Retina (tissue), 1 donor: ENCODE measurements at regions not wholly inside any gene's neighbourhood (a gene's known extent, or its start where the extent isn't known, plus 50 kb on each side); places are given as distances from the start of the nearest gene placed in this dataset.

Source experiments
- DNase-seq: peaks from one replicate; pipeline ENCODE4 v3.0.0-alpha.2; 2016

DNA sequence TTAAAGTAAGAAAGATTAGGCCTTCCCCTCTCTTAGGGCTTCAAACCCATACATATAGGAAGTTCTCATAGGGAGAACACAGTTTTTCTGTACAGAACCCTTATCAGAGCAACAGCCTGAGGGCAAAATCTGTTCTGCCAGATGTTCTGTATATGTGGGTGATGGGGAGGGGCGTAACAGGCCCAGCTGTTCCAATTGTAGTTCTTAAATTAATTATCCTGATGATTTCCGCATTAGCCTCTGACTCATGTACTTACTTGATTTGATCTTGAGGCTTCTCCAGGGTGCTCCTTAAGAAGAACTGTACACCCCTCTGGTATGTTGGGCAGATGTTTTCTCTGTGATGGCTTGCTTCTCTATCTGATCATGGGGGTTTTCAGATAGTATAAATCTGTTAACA lies 123.1 kb upstream of the C11orf87 start:
- DNase-seq, result no peak

DNA sequence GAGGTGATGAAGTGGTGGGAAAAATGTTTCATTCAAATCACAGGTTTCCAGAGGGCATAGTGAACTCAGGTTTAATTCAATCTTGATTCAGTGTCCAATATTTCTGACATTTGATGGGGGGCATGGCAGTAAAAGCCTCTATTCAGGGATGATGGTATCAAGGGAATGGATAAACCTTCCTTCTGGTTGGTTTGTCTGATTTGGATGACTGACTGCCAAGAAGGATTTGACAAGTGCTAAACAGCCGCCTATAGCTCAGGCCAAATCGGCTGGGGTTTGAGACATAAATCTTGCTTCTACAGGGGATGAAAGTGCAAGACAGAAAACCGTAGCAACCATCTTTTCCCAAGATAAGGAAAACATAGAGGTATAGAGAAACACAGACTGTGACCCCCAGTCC lies 121.8 kb upstream of the C11orf87 start:
- DNase-seq, result peak; percentile 50

DNA sequence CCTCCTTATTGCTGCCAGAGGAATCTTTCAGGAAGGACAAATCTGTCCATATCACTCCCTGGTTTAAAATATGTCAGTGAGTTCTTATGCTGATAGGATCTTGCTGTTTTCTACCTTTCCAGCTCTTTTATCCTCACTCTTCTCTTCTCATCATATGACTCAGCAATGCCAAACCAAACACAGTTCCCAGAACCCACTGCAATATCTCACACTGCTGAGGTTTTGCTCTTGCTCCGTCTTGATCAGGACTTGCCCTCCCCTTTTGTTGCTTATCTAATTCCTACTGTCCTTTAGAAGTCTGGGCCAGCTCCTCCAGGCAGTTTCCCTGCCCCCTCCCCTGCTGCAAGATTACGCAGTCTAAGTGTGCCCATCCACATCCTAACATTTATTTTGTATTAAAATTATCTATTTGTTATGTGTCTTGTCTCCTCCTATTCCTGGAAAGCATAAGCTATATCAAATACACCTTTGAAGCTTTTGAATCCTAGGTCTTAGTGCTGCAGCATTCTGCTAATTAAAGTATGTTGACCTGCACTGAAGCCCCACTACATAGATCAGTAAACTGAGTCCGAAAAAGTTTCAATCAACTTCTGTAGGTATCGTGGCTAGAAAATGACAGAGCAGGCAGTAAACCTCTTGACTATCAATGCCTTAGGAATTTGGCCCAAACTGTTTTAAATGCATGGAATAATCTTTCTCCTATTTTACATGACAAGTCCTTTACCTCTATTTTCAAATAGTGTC lies 119.2 kb upstream of the C11orf87 start:
- DNase-seq, result no peak

DNA sequence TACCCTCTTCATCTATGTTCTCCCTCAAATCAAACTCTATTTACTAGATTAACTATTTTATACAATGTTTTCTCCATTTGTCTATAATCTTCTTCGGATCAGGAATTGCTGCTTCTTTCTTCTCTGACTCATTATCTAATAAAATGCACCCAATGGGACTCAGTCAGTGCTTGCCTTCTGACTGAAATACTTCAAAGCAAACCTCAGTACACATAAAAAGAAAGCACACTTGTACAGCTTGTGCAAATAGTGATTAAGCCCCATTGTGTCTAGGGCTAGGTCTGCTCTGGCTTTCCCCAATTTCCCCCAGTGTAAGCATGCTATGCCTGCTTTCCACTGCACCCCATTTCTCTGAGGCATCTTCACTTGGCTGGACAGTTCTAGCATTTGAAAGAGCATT lies 118.6 kb upstream of the C11orf87 start:
- no peak for DNase-seq

DNA sequence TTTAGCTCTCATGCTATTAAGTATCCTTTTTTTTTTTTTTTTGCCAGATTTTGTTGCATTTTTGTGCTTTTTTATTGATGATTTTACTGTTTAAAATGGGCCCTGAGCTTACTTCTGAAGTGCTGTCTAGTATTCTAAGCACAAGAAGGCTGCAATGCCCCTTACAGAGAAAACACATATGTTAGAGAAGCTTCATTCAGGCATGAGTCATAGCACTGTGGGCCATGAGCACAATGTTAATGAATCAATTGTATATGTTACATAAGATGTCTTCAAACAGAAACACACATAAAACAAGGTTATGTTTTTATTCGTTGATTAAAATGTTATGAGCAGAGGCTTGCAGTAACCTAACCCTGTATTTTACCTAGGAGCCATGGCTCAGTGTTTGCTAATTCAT lies 117.8 kb upstream of the C11orf87 start:
- DNase-seq, result no peak

DNA sequence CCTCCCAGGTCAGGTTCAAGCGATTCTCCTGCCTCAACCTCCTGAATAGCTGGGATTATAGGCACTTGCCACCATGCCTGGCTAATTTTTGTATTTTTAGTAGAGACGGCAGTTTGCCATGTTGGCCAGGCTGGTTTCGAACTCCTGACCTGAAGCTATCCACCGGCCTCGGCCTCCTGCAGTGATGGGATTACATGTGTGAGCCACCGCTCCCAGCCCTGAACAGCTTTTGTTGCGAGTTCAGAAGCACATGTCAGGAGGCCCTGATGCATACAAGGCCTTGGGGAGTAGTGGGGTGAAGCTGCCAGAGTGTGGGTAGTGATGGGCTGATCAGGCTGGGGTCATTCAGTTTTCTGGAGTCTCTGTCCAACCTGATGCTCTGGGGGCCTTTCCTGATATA lies 117.0 kb upstream of the C11orf87 start:
- DNase-seq, result no peak

DNA sequence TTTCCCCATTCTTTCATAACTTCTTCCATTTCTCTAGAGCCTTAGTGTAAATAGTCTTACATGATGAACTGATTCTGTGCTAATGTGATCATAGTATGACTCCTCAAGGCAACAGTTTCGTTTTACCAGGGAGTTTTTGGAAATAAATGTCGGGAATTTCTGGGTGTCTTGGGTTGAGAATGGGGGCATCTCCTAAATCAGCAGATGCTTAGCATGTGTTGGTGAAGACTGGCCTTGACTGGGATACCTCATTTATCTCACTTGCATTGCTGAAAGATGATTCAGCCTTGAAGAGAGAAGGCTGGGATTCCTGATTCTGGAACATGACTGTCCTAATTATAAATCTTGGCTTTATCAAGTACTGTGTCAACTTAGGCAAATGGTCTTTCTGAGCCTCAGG lies 115.7 kb upstream of the C11orf87 start:
- DNase-seq, result no peak

DNA sequence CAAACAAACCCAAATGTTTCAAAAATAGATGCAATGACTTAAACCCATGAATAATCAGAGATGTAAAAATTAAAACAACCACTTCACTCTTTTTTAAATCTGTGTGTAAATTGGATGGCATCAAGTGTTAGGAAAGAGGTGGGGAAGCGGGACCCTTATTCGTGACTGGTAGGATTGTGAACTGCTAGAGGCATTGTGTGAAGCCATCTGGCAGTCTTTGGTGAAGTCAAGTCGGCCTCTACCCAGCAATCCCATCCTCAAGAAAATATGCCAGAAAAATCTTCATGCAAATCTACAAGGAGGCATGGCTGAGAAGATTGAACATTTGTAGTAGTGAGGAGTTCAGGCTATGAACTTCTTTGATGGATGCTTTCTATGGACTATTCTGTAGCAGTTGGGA lies 114.6 kb upstream of the C11orf87 start:
- no peak for DNase-seq

DNA sequence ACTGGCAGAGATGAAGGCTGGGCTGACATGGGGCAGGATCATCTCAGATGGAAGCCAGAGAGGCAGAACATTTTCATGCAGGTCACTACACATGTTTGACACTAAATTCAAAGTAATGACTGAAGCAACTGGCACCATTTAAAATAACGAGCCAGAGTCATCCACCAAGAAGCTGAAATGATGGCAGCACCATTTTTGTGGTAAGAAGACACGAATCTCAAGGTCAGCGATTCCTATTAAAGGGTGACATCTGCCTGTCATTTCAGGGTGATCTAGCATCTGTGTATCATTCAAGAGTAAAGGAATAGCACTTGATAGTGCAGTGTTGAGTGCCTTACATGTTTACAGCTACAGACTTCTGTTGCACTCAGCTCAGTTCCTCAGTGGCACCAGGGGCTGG lies 113.4 kb upstream of the C11orf87 start:
- DNase-seq, result peak; percentile 45

DNA sequence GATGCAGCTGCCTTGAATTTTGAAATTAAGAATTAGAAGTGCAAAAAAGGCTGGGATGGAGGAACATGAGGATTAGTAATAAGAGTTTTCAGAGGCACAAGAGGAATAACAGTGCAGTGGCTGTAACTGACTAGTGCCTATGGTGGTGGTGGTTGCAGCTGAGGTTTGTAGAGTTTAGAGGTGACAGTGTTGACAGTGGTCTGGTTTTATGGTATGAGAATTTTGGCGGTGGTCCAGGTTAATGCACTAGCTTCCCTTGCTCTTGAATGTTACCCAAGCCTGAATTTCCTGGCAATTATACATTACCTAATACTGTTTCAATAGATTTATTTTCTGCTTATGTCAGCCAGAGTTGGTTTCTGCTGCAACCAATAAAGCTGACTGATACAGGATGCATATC lies 112.8 kb upstream of the C11orf87 start:
- peak; percentile 12 for DNase-seq

DNA sequence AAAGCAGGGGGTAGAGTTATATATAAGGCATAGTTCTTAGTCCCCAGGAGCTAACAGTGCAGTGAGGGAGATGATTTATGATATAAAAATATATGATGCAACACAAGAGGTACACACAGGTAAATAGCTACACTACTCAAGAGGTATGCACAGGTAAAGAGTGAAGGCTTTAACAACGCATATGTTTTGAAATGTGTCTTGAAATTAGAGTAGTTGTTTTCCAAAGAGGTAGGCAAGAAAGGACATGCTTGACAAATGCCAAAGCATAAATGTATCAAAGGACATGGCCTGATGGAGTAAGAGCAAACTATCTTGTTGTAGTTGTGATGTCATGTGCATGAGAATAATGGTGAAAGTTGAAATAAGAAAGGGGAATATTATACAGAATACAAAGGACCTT lies 104.3 kb upstream of the C11orf87 start:
- no peak for DNase-seq

DNA sequence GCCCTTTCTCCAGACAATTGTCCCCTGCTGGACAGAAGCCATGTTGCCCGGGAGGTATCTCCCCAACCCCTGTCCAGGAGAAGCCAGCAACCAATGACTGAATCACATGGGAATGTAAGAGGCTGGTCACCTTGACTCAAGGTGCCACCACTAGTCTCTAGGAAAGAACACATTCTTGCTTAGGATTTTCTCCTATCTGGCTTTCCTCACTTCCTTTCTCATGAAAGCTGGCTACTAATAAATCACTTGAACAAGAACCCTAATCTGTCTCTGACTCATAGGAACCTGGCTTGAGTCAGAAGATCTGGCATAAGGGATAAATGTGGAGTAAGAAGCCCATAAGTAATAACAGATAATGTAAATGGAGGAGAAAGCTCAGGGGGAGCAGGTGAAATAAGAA lies 101.4 kb upstream of the C11orf87 start:
- no peak for DNase-seq

DNA sequence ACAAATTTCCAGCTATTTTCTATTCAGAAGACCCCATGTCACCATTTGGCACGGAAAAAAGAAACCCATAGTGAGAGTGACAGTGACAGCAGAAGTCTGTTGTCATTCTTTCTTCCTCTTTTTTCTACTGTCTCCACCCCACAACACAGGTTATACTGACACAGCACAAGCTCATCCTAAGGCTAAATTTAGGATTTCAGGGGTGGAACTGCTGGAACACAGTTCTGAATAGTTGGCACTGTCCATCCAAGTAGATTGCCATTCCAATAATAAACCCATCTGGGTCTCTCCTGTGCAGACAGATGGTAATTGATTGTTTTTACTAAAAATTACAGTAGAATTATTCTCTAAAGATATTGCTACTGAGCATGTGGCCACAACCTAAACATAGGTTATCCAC lies 95.2 kb upstream of the C11orf87 start:
- no peak for DNase-seq

DNA sequence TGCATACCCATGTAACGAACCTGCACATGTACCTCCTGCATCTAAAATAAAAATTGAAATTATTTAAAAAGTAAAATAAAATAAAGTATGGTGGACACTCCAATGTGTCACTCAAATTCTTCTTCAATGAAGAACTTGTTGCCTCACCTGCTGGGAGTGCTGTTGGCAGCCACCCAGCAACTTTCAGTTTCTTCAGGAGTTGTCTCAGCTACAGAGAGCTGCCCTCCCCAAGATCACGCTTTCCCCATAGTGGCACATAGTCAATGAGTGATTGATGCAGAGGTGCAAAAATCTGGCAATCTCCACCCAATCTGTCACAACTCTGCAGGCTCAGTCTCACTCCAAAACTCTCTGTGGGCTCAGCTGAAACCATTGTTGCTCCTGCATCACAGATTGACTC lies 92.3 kb upstream of the C11orf87 start:
- no peak for DNase-seq

DNA sequence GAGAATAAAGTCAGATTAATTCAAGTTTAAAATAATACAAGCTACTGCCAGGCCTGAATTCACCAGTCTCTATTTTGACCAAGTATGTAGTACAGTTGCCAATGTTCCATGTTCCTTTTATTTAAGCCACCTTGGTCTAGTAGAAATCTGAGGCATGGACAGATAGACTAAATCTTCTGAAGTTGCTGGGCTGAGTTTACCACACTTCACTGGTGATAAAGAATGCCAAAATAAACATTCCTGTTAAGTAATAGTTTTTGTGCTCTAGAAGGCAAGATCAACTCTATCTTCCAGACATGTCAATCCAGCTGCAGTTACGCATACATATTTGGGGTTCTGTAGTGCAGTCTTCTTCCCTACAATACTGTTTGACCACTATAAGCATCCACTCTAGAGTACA lies 83.9 kb upstream of the C11orf87 start:
- no peak for DNase-seq

DNA sequence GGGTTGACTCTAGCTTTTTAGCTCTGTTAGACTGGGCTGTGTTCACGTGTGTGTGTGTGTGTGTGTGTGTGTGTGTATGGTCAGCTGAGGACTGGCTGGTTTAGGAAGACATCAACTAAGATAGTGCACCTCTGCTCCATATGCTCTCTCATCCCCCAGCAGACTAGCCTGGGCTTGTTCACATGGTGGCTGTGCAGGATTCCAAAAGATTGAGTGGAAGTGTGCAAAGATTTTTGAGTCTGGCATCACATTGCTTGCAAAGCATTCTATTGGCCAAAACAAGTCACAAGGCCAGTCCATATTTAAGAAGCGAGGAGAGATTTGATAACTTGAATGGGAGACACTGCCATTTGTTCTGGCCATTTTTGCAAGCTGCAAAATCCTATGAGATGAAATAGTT lies 79.7 kb upstream of the C11orf87 start:
- no peak for DNase-seq

DNA sequence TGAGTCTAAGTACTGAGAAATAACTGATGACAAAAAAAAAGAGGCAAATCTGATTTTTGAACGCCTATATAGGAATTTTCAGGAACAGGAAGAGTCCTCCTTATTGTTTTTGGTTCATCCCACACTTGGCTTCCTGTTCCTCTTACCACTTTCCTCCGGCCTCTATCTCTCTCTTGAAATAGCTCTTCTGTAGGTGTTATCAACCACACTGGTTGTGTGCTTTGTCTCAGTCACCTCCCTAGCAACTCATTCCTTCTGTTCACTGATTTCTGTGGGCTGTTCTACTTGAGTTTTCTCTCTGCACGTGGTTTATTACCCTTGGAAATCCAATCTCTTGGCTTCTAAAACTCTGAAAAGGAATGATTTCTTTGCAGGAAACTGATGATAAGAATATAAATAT lies 78.7 kb upstream of the C11orf87 start:
- no peak for DNase-seq

DNA sequence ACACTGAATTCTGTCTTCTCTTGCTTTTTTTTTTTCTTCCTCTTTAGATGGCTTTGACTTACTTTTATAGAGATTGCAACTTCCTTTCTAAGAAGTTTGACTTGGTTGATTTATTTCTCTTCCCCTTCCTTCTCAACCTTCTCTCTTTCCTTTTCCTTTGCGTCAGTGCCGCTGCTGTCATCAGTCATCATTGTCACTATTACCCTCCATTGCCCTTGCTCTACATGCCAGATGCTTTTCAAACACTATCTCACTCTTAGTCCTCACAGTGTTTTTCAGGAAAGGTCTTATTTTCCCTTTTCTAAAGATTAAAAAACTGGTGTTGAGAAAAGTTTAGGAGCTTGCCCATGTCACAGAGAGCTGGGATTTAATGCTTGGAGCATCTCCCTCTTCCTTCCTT lies 74.7 kb upstream of the C11orf87 start:
- DNase-seq, result peak; percentile 21

DNA sequence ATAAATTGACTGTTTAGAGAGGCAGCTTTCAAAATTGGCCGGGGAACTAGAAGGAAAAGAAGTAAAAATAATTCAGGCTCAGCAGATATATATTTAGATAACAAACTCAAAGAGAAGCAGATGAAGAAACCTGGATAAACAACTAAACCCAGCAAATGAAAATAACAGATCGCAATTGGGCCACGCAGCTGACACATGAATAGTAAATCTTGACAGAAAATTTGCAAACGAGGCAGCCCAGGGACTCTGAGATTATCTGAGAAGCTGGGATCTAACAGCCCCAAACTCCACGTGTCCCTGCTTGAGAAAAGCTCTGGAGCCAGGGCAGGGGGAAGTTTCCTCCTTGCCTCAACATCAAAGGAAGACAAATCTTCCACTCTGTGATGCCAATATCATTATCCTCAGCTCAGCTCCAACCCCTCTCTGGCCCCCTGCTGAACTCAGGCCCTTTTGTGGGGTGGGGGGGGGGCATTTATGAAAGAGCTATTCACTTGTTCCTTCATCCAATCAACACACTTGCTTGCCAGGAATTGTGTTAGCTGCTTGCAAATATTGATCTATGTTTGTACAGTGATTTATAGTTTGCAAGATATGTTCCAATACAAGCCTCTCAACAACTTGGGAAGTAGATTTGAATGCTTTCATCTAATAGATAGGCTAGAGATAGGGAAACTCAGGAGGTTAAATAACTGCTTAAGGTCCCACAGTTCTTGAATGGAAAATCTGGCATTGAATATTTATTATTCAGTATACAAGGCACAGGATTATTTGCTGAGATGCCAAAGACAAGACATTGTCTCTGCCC lies 72.5 kb upstream of the C11orf87 start:
- peak; percentile 14 for DNase-seq

DNA sequence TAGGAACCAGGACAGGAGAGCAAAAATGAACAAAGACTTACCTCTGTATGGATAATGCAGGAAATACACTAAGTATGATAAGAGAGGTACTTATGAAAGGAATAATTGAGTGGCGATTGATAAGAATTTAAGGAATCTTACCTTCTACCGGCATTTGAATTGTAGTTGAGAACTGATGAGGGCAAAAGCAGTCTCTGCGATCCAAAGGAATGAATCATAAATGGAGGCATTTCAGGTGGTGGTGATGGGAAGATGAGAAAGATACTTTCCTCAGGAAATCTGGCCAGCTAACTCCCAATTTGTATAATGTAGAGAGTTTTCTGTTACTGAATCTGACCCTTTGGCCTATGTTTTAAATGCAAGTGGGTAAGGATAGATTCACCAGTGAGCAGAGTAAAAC lies 71.9 kb upstream of the C11orf87 start:
- no peak for DNase-seq

DNA sequence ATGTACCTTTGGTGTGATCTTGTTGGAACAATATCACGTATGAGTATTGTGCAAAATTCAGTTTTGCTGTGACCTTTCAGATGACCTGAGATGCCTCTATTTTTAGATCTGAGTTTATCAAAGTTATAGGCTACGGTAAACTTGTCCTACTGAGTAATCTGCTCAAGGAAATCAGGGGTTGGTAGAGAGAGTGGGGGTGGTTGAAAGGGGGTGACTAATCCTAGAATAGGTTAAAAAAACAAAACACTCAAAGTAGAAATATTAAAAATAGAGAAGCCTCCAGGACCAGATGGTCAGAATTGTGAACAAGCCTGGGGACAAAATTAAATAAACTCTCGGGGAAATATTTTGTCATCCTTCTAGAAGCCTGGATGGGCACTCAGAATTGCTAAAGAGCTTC lies 59.9 kb upstream of the C11orf87 start:
- DNase-seq, result no peak

DNA sequence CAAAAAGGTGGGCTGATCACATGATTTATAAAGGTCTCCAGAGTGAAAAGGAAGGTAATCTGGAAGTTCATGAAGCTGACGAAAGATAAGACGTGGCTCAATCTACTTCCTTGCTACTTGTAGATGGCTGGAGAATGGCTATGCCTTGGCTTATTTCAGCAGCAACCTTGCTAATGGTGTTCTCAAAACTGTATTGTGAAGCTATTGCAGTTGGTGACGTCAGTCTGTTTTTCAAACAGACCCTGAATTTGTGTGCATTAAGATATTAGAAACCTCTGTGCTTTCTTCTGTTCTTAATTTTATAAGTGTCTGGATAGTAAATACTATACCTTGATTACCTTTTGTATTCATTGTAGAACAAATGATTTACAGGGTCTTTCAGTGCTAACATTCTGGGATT lies 58.3 kb upstream of the C11orf87 start:
- DNase-seq, result no peak

DNA sequence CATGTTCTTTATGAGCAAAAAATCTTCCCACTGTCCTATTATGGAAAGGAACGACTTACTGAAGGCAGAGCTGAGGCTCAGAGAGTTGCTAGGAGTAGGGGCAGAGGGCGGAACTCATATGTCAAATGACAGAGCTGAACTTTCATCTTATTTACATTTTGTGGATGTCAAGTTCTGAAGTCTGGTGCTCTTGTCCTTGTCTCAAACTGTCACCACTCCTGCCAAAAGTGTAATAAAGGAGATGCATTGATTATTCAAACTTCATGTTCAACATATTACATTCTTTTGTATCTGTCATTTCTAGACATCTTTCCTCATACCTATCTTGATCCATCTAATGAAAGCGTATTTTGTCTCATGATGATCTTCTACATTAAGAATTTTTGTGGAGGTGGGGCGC lies 57.1 kb upstream of the C11orf87 start:
- no peak for DNase-seq

DNA sequence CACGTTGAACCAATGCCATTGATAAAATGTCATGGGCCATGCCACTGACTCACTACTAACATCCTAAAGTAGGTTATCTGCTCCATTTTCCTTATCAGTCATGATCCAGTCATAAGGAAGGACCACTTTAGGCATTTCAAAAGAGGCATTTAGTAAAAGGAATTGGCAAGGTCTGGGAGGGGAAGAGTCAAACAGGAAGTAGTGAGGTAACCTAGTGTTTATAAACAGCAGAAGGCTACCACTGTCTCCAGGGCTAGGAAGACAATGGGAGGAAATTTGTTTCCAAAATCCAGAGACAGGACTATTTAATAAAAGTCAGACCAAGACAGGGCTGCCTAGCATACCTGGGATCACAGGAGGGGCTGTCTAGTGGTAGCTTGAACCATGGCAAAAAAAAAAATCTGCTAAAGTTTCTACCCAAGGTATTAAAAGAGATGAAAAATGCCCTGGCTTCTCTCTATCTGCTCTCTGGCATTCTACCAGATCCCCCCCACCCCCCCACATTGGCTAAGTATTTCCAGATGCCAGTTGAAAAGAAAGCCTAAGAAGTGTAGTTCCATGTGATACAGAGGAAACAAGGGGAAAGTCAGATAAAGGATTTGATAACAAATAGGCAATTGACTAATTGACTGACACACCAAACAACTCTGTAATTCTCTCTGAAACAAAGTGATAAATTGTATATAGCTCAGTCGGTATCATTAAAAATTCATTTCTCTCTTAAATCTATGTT lies 50.4 kb upstream of the C11orf87 start:
- no peak for DNase-seq
